HepG2 (cell line): ENCODE measurements at regions not wholly inside any gene's neighbourhood (a gene's known extent, or its start where the extent isn't known, plus 50 kb on each side); places are given as distances from the start of the nearest gene placed in this dataset.
A peak's percentile ranks its signal among the peaks of the same experiment; 100 is the strongest.

Experiments
- ATAC-seq: fragments of 200-7000 bp; cut with Tn5 transposase; 3 replicates; pipeline ENCODE4 v1.9.1; 2020; ENCODE audit warnings: mild to moderate bottlenecking, moderate library complexity
- BruUV-seq: library from RNA; stranded (reverse); fragments of 400-500 nt; replicated peaks from 2 replicates; lab custom pipeline; 2021; lab: Mats Ljungman, UMichigan
- CTCF ChIA-PET: fragments of 300-600 bp; formaldehyde crosslinking; extraction: SDS; loops from one replicate; lab custom pipeline; 2021; ENCODE audit warnings: low total read pairs, inconsistent platforms, low intra/inter-chr PET ratio; lab: Yijun Ruan, JAX
- POLR2A ChIA-PET: fragments of 350-600 bp; sonication (Branson Sonifier 250); formaldehyde crosslinking; loops from one replicate; lab custom pipeline; 2020; ENCODE audit warnings: antibody characterized with exemption, inconsistent platforms; lab: Yijun Ruan, JAX
- DNase-seq: peaks from one replicate; pipeline ENCODE4 v3.0.0-alpha.2; 2015; ENCODE audit warnings: low spot score
- FAIRE-seq: peaks from 3 replicates; lab custom pipeline; 2011; peaks lifted over from hg19 to GRCh38; lab: Jason Lieb, UNC
- H2AFZ ChIP-seq: one replicate; pipeline ENCODE4 v1.6.1; 2011; ENCODE audit warnings: low read length, inconsistent platforms
- H3K27ac ChIP-seq: fragments of 300-600 bp; 3 replicates; pipeline ENCODE4 v1.8.0; 2011; ENCODE audit warnings: mixed run types, mild to moderate bottlenecking, mixed read lengths, low read length, inconsistent platforms; ENCODE audit not compliant: insufficient read depth; ENCODE audit errors: extremely low read length
- H3K27me3 ChIP-seq, 2 experiments: fragments of 200-600 bp in 1 of 2; 2 replicates in 1 of 2; 3 replicates in 1 of 2; pipeline versions ENCODE4 v1.6.0 to v1.8.0; 2011; ENCODE audit warnings: low read length in 2 of 2, mild to moderate bottlenecking in 2 of 2, moderate library complexity in 2 of 2, inconsistent platforms in 1 of 2; ENCODE audit not compliant: insufficient read depth in 2 of 2, control insufficient read depth in 1 of 2
- H3K36me3 ChIP-seq, 2 experiments: fragments of 200-600 bp in 1 of 2; replicated peaks in 1 of 2; 2 replicates in 1 of 2; 3 replicates in 1 of 2; pipeline versions ENCODE4 v1.5.1 to v1.8.0; 2011; ENCODE audit warnings: low read length in 2 of 2, inconsistent platforms in 1 of 2; ENCODE audit not compliant: insufficient read depth in 2 of 2, control insufficient read depth in 1 of 2
- H3K4me1 ChIP-seq: 2 replicates; pipeline ENCODE4 v1.5.1; 2012; ENCODE audit warnings: low read length, inconsistent platforms; ENCODE audit not compliant: insufficient read depth
- H3K4me2 ChIP-seq: 2 replicates; pipeline ENCODE4 v1.6.0; 2011; ENCODE audit warnings: low read depth, low read length, inconsistent platforms
- H3K4me3 ChIP-seq, 3 experiments: fragments of 200-600 bp in 1 of 3; sonication (generic), shearing (Covaris generic) in 1 of 3; replicated peaks in 1 of 3; 2 replicates each; pipeline ENCODE4 v1.5.1; 2011 to 2016; ENCODE audit warnings: low read length in 3 of 3, inconsistent platforms in 2 of 3, low read depth in 2 of 3, mild to moderate bottlenecking in 2 of 3, control low read depth in 1 of 3, mixed read lengths in 1 of 3; ENCODE audit not compliant: insufficient read depth in 1 of 3
- H3K79me2 ChIP-seq: one replicate; pipeline ENCODE4 v1.6.1; 2011; ENCODE audit warnings: low read length, inconsistent platforms; ENCODE audit not compliant: insufficient read depth
- H3K9ac ChIP-seq: 2 replicates; pipeline ENCODE4 v1.6.0; 2011; ENCODE audit warnings: mild to moderate bottlenecking, low read depth, low read length, inconsistent platforms; ENCODE audit not compliant: insufficient read depth
- H3K9me3 ChIP-seq: 2 replicates; pipeline ENCODE4 v1.5.1; 2012; ENCODE audit warnings: mild to moderate bottlenecking, low read length
- H4K20me1 ChIP-seq: 2 replicates; pipeline ENCODE4 v1.6.0; 2011; ENCODE audit warnings: inconsistent platforms, mild to moderate bottlenecking, low read length, moderate library complexity; ENCODE audit not compliant: insufficient read depth
- ATF7 ChIP-seq, 2 experiments: fragments of 450-650 bp in 1 of 2; sonication (generic) in 1 of 2; formaldehyde crosslinking in 1 of 2; IDR thresholded peaks; 2 replicates each; pipeline versions ENCODE4 v1.4.0 to v1.6.1; 2016 to 2020; ENCODE audit warnings: antibody characterized with exemption in 1 of 2, mild to moderate bottlenecking in 1 of 2, missing genetic modification reagents in 1 of 2
- CEBPB ChIP-seq: IDR thresholded peaks from 2 replicates; pipeline ENCODE4 v1.6.1; 2011; ENCODE audit warnings: low read depth, low read length, improper control_type of control experiment, borderline replicate concordance
- FOXO1 ChIP-seq: sonication (generic); formaldehyde crosslinking; IDR thresholded peaks from 2 replicates; pipeline ENCODE4 v1.4.0; 2020; ENCODE audit warnings: missing genetic modification reagents
- MAFG ChIP-seq: sonication (generic); formaldehyde crosslinking; IDR thresholded peaks from 2 replicates; pipeline ENCODE4 v1.5.1; 2020; ENCODE audit warnings: mild to moderate bottlenecking, missing genetic modification reagents
- RAD51 ChIP-seq: fragments of 450-650 bp; IDR thresholded peaks from 2 replicates; pipeline ENCODE4 v1.6.1; 2016; ENCODE audit warnings: borderline replicate concordance
- RFX5 ChIP-seq: IDR thresholded peaks from 2 replicates; pipeline ENCODE4 v1.6.1; 2011; ENCODE audit warnings: low read depth, low read length, improper control_type of control experiment
- ZHX2 ChIP-seq, 2 experiments: sonication (generic) in 1 of 2; formaldehyde crosslinking in 1 of 2; IDR thresholded peaks; 2 replicates each; pipeline versions ENCODE4 v1.6.1 to v1.9.0; 2014 to 2022; ENCODE audit warnings: antibody characterized with exemption in 1 of 2, borderline replicate concordance in 1 of 2, inconsistent platforms in 1 of 2, low read depth in 1 of 2, missing genetic modification reagents in 1 of 2
- ZNF562 ChIP-seq: sonication (generic); formaldehyde crosslinking; IDR thresholded peaks from 2 replicates; pipeline ENCODE4 v1.8.0; 2022; ENCODE audit warnings: missing genetic modification reagents, borderline replicate concordance
- ZNF879 ChIP-seq: sonication (generic); formaldehyde crosslinking; IDR thresholded peaks from 2 replicates; pipeline ENCODE4 v1.8.1; 2023; ENCODE audit warnings: missing genetic modification reagents
- WGBS: methylation state at CpG from one replicate; pipeline ENCODE4 v1.1.6; 2017; ENCODE audit warnings: low lambda C conversion rate; 5-methylcytosine and 5-hydroxymethylcytosine counted together
- in situ Hi-C: cut with HindIII; loops from 2 replicates; pipeline ENCODE4 v1.10.0; 2017; ENCODE audit warnings: low pct_unique_long_range_greater_than_20kb; ENCODE audit not compliant: extremely low pct_ligation_motif_present
- intact Hi-C: fragments of 100-400 bp; cut with micrococcal nuclease; formaldehyde crosslinking; loops from one replicate; pipeline ENCODE4 v1.10.0; 2022; ENCODE audit not compliant: unreplicated experiment

GRCh38 chr9:22623236-22623635, 176.6 kb downstream of the DMRTA1 start:
- H3K79me2 ChIP-seq: no peaks in the 10 kb centered on the region
- peaks cover 59% of the 10 kb centered on the region for H3K9me3 ChIP-seq
- 32% methylated on average over 3 of the region's 3 CpGs for WGBS
- H2AFZ ChIP-seq: no peak overlapping the region
- intact Hi-C loops (no loop called here), in situ Hi-C loops (no loop called here)
- ChIA-PET CTCF (no interaction called here), POLR2A (no interaction called here)
- H3K36me3 ChIP-seq: no peaks in the 10 kb centered on the region
- DNase-seq: no peak
- no peak for FAIRE-seq
- ATAC-seq: no peak
- no peak overlapping the region for H3K4me2 ChIP-seq
- H4K20me1 ChIP-seq: no peaks in the 10 kb centered on the region
- BruUV-seq: no TSS peak
- TF ChIP-seq ZHX2 (IDR thresholded peaks at IDR 0.05; ENCODE audit: low read depth) (no peak), ZHX2 (CRISPR knock-in tag; IDR thresholded peaks at IDR 0.05; ENCODE audit: borderline replicate concordance) (no peak)
- no peaks in the 10 kb centered on the region for H3K27me3 ChIP-seq
- H3K9ac ChIP-seq: no peak overlapping the region
- no peak overlapping the region for H3K27ac ChIP-seq
- no peak overlapping the region for H3K4me3 ChIP-seq
- no peaks in the 10 kb centered on the region for H3K4me1 ChIP-seq

GRCh38 chr9:22625540-22625939, 178.9 kb downstream of the DMRTA1 start:
- Histone ChIP-seq H3K79me2 (no peaks in the 10 kb centered on the region), H3K36me3 (no peaks in the 10 kb centered on the region), H4K20me1 (no peaks in the 10 kb centered on the region), H3K4me1 (no peaks in the 10 kb centered on the region), H3K9ac (no peak overlapping the region), H3K4me3 (no peak overlapping the region), H3K4me2 (no peak overlapping the region), H3K27ac (no peak overlapping the region), H3K9me3 (peaks cover 48% of the 10 kb centered on the region), H2AFZ (no peak overlapping the region), H3K27me3 (no peaks in the 10 kb centered on the region)
- WGBS: 17% methylated on average over 4 of the region's 4 CpGs
- ChIA-PET POLR2A (no interaction called here), CTCF (no interaction called here)
- in situ Hi-C loops: no loop called here
- no TSS peak for BruUV-seq
- no peak for TF ChIP-seq MAFG (CRISPR knock-in tag)
- no peak for TF ChIP-seq RFX5
- TF ChIP-seq ATF7 (IDR thresholded peaks at IDR 0.05): peak; percentile 60
- no peak for TF ChIP-seq ATF7 (CRISPR knock-in tag; IDR thresholded peaks at IDR 0.05)
- TF ChIP-seq RAD51: no peak
- TF ChIP-seq ZNF879: no peak
- no peak for TF ChIP-seq FOXO1 (CRISPR knock-in tag)
- no peak for TF ChIP-seq ZNF562 (CRISPR knock-in tag)
- peak; percentile 45; the same call in 1 of the 2 replicates for TF ChIP-seq CEBPB
- FAIRE-seq (no peak), DNase-seq (no peak), ATAC-seq (no peak)
- intact Hi-C loops: no loop called here
